ENCODE measurements at regions not wholly inside any gene's neighbourhood (a gene's known extent, or its start where the extent isn't known, plus 50 kb on each side); places are given as distances from the start of the nearest gene placed in this dataset.
"Not testable (repeated sequence)": the region's sequence is repeated elsewhere in the genome, so short reads cannot be mapped to it uniquely, and the experiment has no call there.

GRCh38 chr18:70709144-70709543, 420.3 kb downstream of the SOCS6 start:
- no peaks in the 10 kb centered on the region for H3K27me3 ChIP-seq
- no peak overlapping the region for H3K4me3 ChIP-seq
- no peaks in the 10 kb centered on the region for H3K9me3 ChIP-seq
- DNase-seq (ENCODE audit: extremely low spot score in 2 of 2) = no peak
- H3K4me1 ChIP-seq = no peaks in the 10 kb centered on the region
- intact Hi-C loops (cut with DNase I) = no loop called here
- H3K36me3 ChIP-seq = no peaks in the 10 kb centered on the region
- no peak overlapping the region for H3K27ac ChIP-seq
- TF ChIP-seq CTCF (IDR thresholded peaks at IDR 0.05) (no peak), POLR2A (IDR thresholded peaks at IDR 0.05) (no peak), POLR2AphosphoS5 (IDR thresholded peaks at IDR 0.05; ENCODE audit: insufficient read depth in 1 of 2, low read depth in 1 of 2) (no peak)

GRCh38 chr18:70705831-70706416, 417.1 kb downstream of the SOCS6 start:
- DNase-seq (ENCODE audit: extremely low spot score in 2 of 2) = no peak
- Histone ChIP-seq H3K4me3 (no peak overlapping the region), H3K36me3 (no peaks in the 10 kb centered on the region), H3K27me3 (no peaks in the 10 kb centered on the region), H3K4me1 (no peaks in the 10 kb centered on the region), H3K27ac (no peak overlapping the region), H3K9me3 (no peaks in the 10 kb centered on the region)
- TF ChIP-seq CTCF (IDR thresholded peaks at IDR 0.05) = no peak
- no peak for TF ChIP-seq POLR2A (IDR thresholded peaks at IDR 0.05)
- no peak for TF ChIP-seq POLR2AphosphoS5 (IDR thresholded peaks at IDR 0.05; ENCODE audit: insufficient read depth in 1 of 2, low read depth in 1 of 2)
- intact Hi-C loops (cut with DNase I) = no loop called here

- DNase-seq (ENCODE audit: extremely low spot score in 2 of 2) = no peak
- no peaks in the 10 kb centered on the region for H3K9me3 ChIP-seq
- no peak overlapping the region for H3K4me3 ChIP-seq
- no peak overlapping the region for H3K27ac ChIP-seq
- TF ChIP-seq POLR2A (IDR thresholded peaks at IDR 0.05) (no peak), CTCF (IDR thresholded peaks at IDR 0.05) (no peak), POLR2AphosphoS5 (IDR thresholded peaks at IDR 0.05; ENCODE audit: insufficient read depth in 1 of 2, low read depth in 1 of 2) (no peak)
- H3K4me1 ChIP-seq = no peaks in the 10 kb centered on the region
- intact Hi-C loops (cut with DNase I) = no loop called here
- H3K36me3 ChIP-seq = no peaks in the 10 kb centered on the region
- no peaks in the 10 kb centered on the region for H3K27me3 ChIP-seq
Observed at GRCh38 chr18:70700496-70700895, 411.7 kb downstream of the SOCS6 start.

- Histone ChIP-seq H3K4me3 (no peak overlapping the region), H3K27ac (no peak overlapping the region), H3K27me3 (no peaks in the 10 kb centered on the region), H3K4me1 (no peaks in the 10 kb centered on the region), H3K9me3 (no peaks in the 10 kb centered on the region), H3K36me3 (no peaks in the 10 kb centered on the region)
- intact Hi-C loops (cut with DNase I) = no loop called here
- no peak for DNase-seq (ENCODE audit: extremely low spot score in 2 of 2)
- TF ChIP-seq CTCF (IDR thresholded peaks at IDR 0.05) (no peak), POLR2AphosphoS5 (IDR thresholded peaks at IDR 0.05; ENCODE audit: insufficient read depth in 1 of 2, low read depth in 1 of 2) (no peak), POLR2A (IDR thresholded peaks at IDR 0.05) (no peak)
Observed at GRCh38 chr18:70698574-70698973, 409.7 kb downstream of the SOCS6 start.

GRCh38 chr18:70693246-70693645, 404.4 kb downstream of the SOCS6 start:
- Histone ChIP-seq H3K36me3 (no peaks in the 10 kb centered on the region), H3K4me3 (no peak overlapping the region), H3K4me1 (no peaks in the 10 kb centered on the region), H3K9me3 (no peaks in the 10 kb centered on the region), H3K27me3 (no peaks in the 10 kb centered on the region), H3K27ac (no peak overlapping the region)
- intact Hi-C loops (cut with DNase I) = no loop called here
- TF ChIP-seq POLR2A (IDR thresholded peaks at IDR 0.05) (no peak), POLR2AphosphoS5 (IDR thresholded peaks at IDR 0.05; ENCODE audit: insufficient read depth in 1 of 2, low read depth in 1 of 2) (no peak), CTCF (IDR thresholded peaks at IDR 0.05) (no peak)
- no peak for DNase-seq (ENCODE audit: extremely low spot score in 2 of 2)

GRCh38 chr18:70689765-70690164, 400.9 kb downstream of the SOCS6 start:
- DNase-seq (ENCODE audit: extremely low spot score in 2 of 2); H3K27me3 ChIP-seq; H3K36me3 ChIP-seq; H3K9me3 ChIP-seq; H3K4me3 ChIP-seq; H3K4me1 ChIP-seq; H3K27ac ChIP-seq; intact Hi-C loops (cut with DNase I): not testable (repeated sequence)
